ENCODE measurements at regions not wholly inside any gene's neighbourhood (a gene's known extent, or its start where the extent isn't known, plus 50 kb on each side); places are given as distances from the start of the nearest gene placed in this dataset.

DNA sequence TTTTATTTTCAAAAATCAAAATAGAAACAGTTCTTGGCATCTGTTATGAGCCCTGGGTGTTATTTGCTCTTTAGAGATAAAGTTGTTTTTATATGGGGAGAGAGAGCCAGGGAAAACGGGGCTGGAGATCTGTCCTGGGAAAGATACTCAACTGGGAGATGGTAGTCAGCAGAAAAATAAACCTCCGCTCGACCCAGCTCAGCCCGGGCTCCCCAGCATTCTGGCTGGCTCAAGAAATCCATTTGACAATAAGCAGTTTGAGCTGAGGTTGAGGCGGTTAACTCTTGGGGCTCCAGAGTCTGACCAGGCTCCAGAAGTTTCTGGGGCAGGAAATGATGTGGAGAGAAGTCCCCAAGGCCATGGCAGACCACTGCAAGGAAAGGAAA, 151.9 kb downstream of the IRX5 start:
- Histone ChIP-seq H3K4me3 (ENCODE audit: low read depth, low read length) (no peak overlapping the region), H3K27me3 (replicated peaks) (no peaks in the 10 kb centered on the region), H3K36me3 (replicated peaks) (no peaks in the 10 kb centered on the region), H3K27ac (no peak overlapping the region)
- TF ChIP-seq, protein P1, sequence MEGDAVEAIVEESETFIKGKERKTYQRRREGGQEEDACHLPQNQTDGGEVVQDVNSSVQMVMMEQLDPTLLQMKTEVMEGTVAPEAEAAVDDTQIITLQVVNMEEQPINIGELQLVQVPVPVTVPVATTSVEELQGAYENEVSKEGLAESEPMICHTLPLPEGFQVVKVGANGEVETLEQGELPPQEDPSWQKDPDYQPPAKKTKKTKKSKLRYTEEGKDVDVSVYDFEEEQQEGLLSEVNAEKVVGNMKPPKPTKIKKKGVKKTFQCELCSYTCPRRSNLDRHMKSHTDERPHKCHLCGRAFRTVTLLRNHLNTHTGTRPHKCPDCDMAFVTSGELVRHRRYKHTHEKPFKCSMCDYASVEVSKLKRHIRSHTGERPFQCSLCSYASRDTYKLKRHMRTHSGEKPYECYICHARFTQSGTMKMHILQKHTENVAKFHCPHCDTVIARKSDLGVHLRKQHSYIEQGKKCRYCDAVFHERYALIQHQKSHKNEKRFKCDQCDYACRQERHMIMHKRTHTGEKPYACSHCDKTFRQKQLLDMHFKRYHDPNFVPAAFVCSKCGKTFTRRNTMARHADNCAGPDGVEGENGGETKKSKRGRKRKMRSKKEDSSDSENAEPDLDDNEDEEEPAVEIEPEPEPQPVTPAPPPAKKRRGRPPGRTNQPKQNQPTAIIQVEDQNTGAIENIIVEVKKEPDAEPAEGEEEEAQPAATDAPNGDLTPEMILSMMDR (IDR thresholded peaks at IDR 0.05; ENCODE audit: low read depth, low read length, missing control alignments), result no peak
- in situ Hi-C loops (cut with HindIII; ENCODE audit: low pct_ligation_motif_present, low sequenced_read_pairs), result no loop called here
- DNase-seq, result no peak

DNA sequence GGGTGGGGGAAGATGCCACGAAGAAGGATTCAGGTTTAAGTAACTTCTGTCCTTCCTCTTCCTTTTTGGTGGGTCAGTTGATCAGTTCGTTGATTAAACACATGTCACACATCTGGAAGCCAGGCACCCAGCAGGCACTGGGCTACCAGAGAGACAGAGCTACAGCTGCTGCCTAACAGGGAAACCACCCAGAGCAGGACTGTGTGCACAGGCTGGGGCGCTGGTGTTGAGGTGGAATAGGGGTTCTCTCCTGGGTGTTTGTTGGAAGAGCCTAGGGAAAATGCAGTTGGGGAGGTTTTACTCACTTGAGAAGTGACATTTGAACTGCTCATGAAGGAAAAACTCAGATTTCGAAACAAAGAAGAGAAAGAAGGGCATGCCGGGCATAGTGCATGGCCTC, 152.4 kb downstream of the IRX5 start:
- Histone ChIP-seq H3K4me3 (ENCODE audit: low read depth, low read length) (no peak overlapping the region), H3K36me3 (replicated peaks) (no peaks in the 10 kb centered on the region), H3K27ac (no peak overlapping the region), H3K27me3 (replicated peaks) (no peaks in the 10 kb centered on the region)
- in situ Hi-C loops (cut with HindIII; ENCODE audit: low pct_ligation_motif_present, low sequenced_read_pairs), result no loop called here
- TF ChIP-seq, protein P1 (IDR thresholded peaks at IDR 0.05; ENCODE audit: low read depth, low read length, missing control alignments), result no peak
- no peak for DNase-seq

DNA sequence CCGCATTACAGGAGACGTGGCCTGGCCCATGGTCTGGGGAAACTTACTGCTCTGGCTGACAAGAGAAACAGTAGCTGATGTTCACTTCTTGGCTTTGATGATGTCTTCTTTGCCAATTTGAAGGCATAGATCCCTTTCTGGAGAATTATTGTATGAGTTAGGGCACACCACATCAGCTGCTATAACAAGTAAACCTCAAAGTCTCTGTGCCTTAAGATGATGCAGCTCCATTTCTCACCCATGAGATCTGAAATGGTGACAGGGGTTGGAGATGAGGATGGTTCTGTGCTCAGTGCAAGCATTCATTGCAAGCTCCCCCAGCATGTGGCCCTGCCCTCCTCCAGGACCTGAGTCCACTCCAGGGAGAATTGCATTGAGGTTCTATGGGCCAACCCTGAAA, 157.4 kb downstream of the IRX5 start:
- DNase-seq, result no peak
- no peaks in the 10 kb centered on the region for H3K36me3 ChIP-seq (replicated peaks)
- TF ChIP-seq, protein P1 (IDR thresholded peaks at IDR 0.05; ENCODE audit: low read depth, low read length, missing control alignments), result no peak
- no peak overlapping the region for H3K4me3 ChIP-seq (ENCODE audit: low read depth, low read length)
- in situ Hi-C loops (cut with HindIII; ENCODE audit: low pct_ligation_motif_present, low sequenced_read_pairs), result no loop called here
- H3K27ac ChIP-seq, result no peak overlapping the region
- H3K27me3 ChIP-seq (replicated peaks), result no peaks in the 10 kb centered on the region

DNA sequence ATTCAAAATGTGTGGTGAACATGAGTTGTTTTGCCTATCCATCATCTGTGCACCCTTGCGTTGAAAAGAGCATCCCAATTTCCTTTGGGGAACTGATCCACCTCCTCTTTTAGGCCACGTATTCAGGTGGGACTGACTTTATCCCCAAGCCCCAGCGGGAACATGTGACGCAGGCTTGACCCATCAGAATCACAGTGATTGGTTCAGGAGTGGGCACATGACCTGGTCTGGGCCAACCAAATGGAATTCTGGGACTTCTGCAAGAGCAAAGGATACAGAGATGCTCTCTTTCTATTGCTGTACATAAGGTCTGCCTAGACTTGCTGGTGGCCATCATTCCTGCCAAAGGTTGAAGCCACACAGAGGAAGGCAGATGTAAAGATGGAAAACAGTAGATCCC, 158.9 kb downstream of the IRX5 start:
- no peaks in the 10 kb centered on the region for H3K27me3 ChIP-seq (replicated peaks)
- in situ Hi-C loops (cut with HindIII; ENCODE audit: low pct_ligation_motif_present, low sequenced_read_pairs), result no loop called here
- no peak overlapping the region for H3K4me3 ChIP-seq (ENCODE audit: low read depth, low read length)
- TF ChIP-seq, protein P1 (IDR thresholded peaks at IDR 0.05; ENCODE audit: low read depth, low read length, missing control alignments), result no peak
- no peaks in the 10 kb centered on the region for H3K36me3 ChIP-seq (replicated peaks)
- no peak overlapping the region for H3K27ac ChIP-seq
- DNase-seq, result no peak

DNA sequence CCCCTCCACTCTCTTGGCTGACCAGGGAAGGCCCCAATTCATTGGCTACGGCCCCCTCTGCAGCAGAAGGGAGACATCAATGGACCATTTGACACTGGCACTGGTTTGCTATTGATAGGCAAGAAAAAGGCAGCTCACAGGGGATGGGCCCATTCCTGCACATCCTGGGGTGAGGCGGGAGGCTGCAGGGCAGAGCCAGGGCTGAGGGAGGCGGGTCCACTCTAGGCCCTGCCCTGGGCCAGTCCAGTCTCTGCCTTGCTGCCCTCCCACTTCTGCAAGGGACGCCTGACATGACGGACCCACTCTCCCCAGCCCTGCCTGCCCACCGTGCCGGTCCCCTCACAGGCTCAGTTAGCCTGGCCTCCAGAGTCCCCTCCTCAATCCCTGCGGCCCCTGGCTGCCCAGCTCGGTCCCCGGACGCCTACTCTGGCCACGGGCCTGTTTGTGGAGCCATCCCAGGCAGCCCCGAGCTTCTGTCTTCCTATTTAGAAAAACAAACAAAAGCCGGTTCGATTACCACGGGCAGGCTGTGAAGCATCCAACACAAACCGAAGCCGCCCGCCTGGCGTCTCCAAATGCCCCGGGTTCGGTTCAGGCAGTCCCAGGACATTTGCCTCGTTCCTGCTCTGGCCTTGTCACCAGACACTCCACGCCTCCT, 160.7 kb downstream of the IRX5 start:
- H3K4me3 ChIP-seq (ENCODE audit: low read depth, low read length), result no peak overlapping the region
- in situ Hi-C loops (cut with HindIII; ENCODE audit: low pct_ligation_motif_present, low sequenced_read_pairs), result no loop called here

More for the DNA sequence above, 160.7 kb downstream of the IRX5 start:
- Histone ChIP-seq H3K36me3 (replicated peaks) (no peaks in the 10 kb centered on the region), H3K27ac (no peak overlapping the region), H3K27me3 (replicated peaks) (no peaks in the 10 kb centered on the region)
- no peak for DNase-seq
- TF ChIP-seq, protein P1 (IDR thresholded peaks at IDR 0.05; ENCODE audit: low read depth, low read length, missing control alignments), result no peak

Measured in brain microvascular endothelial cell (primary cell).